HL-60/S4 treated with phorbol 12-myristate 13-acetate at 8.2 ng/mL for 4 days and 3 days (cell line): ENCODE measurements at regions not wholly inside any gene's neighbourhood (a gene's known extent, or its start where the extent isn't known, plus 50 kb on each side); places are given as distances from the start of the nearest gene placed in this dataset.
"Not testable (repeated sequence)": the region's sequence is repeated elsewhere in the genome, so short reads cannot be mapped to it uniquely, and the experiment has no call there.

Source experiments
- in situ Hi-C: fragments of 300-500 bp; cut with MboI; formaldehyde crosslinking; loops from 2 replicates; pipeline ENCODE4 v1.15.0; 2022; ENCODE audit warnings: low sequenced_read_pairs

GRCh38 chr1:173300061-173301044, 93.2 kb upstream of the TNFSF4 start:
- in situ Hi-C loops = no loop called here

DNA sequence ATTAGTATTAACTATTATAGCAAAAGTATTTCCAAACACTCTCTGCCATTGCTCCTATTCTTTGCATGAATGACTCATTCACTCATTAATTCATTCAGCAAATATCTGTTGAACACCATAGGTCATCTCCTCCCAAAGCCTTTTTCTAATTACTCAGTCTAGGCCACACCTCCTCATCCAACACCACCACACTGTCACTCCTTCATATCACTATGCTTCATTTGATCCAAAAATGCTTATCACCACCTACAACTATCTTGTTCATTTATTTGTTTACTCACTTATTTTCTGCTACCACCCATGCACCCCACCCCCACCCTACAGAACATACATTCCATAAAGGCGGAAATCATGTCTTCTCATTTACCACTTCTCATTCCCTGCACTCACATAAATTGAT, 94.4 kb upstream of the TNFSF4 start:
- in situ Hi-C loops = no loop called here

DNA sequence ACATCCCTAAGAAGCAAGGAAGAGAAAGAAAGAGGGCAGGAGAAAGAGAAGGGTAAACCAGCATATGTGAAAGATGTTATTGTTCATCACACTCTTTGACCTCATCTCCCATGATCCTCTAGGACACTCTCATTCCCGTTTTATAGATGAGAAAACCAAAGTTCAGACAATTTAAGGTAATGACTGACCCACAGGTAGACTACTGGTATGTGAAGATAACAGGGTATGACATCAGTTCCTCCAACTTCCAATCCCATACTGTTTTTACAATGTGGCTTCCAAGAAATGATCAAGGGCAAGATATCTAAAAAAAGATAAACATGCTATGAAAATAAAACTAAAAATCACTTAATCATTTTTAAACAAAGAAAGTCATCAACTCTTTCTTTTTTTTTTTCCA, 95.2 kb upstream of the TNFSF4 start:
- in situ Hi-C loops = no loop called here

DNA sequence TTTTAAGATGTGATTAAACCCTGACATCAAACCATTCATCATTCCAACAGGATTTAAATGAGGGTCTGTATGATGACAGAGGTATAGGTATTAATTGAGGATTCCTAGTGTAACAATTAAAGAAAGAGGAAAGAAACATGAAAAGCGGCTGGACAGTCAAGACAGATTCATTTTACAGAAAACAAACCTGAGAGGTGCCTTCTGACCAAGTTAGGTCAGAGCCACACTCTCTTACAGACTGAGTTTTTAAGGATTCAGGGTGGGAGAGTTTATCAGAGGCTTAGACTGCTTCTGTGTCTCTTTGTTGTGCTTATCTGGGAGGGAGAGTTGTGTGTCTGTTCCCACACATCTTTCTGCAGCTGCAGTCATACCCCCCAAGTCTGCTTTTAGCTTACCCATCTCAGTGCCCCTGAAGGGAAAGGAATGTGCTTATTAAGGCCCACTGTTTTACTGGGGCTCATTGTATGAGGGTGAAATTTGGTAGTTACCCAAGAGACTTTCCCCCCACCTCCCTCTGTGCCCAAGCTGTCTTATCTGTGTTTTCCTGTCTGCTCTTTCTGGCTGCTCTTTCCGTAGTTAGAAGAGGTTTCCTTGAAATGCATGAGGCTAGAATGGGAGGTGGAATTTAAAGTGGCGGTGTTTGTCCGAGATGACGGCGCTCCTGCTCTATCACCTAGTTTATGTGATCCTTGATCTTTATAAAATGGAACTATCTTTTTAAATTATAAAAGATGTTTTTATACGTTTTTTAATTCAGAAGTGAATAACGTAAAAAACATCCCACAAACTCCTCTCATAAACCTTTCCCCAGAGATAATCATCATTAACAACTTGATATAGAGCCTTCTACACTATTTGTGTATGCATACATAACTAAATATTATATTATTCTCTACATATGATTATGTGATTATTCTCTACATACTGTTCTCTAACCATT, 96.0 kb upstream of the TNFSF4 start:
- in situ Hi-C loops = no loop called here

DNA sequence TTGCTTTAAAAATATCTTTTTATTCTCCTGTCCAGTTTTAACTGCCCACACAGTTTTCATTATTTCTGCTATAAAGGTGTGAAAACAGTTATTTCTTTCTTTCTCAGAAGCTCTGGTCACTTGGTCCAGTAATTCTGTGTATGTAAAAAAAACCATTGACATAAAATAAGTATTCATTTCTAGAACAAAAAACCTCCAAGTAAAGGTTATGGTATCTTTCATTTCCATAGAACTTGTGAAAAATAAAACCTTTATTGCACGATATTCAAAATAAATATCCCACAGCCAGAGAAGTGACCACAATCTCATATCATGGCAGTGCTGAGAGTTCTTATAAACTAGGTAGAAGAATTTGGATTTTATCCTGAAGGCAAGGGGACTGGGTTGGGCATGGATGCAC, 96.9 kb upstream of the TNFSF4 start:
- in situ Hi-C loops = no loop called here

DNA sequence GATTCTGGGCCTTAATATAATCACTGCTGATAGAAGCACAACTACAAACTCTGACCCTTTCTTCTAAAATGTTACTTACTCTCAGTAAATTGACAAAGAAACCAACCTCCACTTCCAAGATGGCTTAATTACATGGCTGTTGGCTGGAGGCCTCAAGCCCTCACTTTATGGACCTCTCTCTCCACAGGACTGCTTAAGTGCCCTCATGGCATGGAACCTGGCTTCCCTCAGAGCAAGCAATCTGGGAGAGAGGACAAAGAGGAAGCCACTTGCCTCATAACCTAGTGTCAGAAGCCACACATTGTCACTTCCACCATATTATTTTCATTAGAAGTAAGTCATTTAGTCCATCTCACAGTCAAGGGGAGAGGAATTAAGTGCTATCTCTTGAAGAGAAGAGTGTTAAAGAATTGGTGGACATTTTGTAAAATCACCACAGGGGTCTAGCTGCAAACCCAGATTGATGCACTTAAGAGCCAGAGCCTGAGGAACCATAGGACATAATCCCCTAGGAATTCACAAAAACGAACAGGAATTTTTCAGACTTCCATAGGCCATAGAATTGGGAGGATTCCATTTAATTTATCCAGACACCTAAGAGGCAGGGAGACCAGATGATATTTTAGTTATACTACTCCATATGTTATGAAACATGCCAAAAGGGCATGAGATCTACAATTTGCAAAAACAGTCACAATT, 97.5 kb upstream of the TNFSF4 start:
- in situ Hi-C loops = no loop called here

- in situ Hi-C loops = no loop called here
Measured at GRCh38 chr1:173307845-173308244, 100.7 kb upstream of the TNFSF4 start.

DNA sequence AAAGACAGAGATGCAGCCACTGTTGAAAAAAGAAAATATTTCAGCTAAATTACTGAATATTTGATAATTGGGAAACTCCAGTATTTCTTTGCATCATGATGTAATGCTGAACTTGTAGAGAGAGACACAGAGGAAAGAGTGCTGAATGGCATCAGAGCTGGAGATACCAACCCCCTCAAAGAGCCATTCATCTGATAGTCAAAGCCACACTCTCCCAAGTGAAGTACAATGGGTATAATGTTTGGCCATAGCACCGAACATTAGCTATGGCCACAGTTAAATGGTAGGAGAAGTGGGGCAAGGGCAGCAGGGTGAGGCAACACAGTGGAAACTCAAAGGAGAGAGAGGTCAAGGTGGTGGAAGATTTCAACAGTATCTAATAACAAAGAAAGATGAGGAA, 107.5 kb upstream of the TNFSF4 start:
- in situ Hi-C loops = no loop called here

DNA sequence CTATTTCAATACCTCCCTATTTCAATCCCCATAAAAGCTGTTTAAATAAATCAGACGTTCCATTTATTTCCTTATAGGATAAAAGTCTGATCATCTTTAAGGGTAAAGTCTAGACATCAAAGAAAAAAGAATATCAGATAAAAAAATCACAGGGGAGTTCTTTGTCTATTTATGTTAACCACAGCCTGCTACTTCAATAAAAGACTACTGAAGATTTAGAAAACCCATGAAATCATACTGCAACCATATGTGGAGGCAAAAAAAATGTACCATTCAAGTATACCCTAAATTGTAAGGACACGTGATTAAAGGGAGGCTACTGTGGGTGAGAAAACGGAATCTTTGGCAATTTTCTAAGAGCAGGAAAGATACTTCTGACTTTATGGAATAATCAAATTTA, 108.2 kb upstream of the TNFSF4 start:
- in situ Hi-C loops = no loop called here

DNA sequence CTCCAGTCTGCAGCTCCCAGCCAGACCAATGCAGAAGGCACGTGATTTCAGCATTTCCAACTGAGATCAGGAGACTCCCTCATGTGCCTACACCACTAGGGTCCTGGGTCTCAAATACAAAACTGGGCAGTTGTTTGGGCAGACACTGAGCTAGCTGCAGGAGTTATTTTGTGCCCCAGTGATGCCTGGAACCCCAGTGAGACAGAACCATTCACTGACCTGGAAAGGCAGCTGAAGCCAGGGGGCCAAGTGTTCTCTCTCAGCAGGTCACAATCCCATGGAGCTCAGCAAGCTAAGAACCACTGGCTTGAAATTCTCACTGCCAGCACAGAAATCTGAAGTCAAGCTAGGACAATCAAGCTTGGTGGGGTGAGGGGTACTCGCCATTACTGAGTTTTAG, 111.7 kb upstream of the TNFSF4 start:
- in situ Hi-C loops = no loop called here

- in situ Hi-C loops = not testable (repeated sequence)
Measured at GRCh38 chr1:173324352-173324751, 117.2 kb upstream of the TNFSF4 start.

- in situ Hi-C loops = not testable (repeated sequence)
Measured at GRCh38 chr1:173327987-173328386, 120.9 kb upstream of the TNFSF4 start.

DNA sequence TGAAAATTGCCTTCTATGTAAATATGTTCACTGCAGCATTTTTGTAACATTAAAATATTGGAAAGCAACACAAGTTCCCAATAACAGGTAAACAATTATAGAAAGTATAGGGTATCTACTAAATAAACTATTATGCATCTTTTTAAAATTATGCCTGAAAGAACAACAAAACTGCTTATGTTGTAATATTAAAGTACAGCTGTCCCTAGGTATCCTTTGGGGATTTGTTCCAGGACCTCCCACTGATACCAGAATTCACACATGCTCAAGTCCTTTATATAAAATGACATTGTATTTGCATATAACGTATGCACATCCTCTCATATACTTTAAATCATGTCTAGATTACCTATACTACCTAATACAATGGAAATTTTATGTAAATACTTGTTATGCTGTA, 121.8 kb upstream of the TNFSF4 start:
- in situ Hi-C loops = no loop called here

GRCh38 chr1:173329726-173330125, 122.6 kb upstream of the TNFSF4 start:
- in situ Hi-C loops = no loop called here

DNA sequence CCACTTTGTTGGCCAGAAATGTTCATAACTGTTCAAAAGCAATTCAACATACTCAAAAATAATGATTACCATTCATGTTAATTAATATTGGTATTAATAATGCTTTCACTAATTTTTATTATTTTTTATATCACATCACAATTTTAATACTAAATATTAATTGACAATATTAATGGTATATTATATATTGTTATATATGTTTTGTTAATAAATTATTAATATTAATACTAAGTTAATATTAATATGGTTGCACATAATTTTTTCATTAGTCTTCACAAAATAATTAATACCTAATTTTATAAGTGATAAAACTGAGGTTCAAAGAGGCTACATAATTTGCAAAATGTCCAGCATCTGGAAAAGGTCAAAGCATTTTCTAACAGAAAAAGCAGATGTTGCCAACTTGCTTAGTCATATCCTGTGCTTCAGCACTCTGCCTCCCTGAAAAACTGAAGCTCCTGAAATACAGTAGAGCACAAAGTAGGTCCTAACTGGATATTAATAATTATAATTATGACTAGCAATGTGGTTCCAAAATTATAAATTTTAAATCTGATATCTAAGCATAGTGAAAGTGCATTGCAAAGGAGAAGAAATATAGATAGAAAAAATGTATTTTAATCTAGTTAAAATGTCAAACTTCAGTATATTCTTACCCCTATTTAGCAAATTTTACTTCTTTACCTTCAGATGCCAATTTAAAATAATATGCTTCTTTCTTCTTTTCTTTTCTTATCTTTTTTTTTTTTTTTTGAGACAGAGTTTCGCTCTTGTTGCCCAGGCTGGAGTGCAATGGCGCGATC, 123.2 kb upstream of the TNFSF4 start:
- in situ Hi-C loops = no loop called here

- in situ Hi-C loops = not testable (repeated sequence)
Measured at GRCh38 chr1:173330952-173331548, 123.9 kb upstream of the TNFSF4 start.

DNA sequence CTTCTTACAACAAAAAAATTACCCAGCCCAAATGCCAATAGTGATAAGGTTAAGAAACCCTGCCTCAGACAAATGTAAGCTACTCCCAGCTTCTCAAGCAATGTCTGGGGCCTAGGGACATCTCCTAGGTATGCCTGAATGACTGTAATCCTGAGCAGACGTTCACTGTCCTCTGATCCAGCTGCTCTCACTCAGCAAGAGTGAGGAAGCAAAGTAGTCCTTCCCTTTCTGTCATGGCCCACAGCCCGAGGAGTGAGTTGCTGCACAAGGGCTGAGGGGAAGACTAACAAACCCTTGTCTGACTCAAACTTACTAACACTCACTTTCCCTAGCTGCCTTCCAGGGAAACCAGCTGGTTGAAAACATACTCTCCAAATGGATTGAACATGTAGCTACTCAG, 124.9 kb upstream of the TNFSF4 start:
- in situ Hi-C loops = no loop called here

DNA sequence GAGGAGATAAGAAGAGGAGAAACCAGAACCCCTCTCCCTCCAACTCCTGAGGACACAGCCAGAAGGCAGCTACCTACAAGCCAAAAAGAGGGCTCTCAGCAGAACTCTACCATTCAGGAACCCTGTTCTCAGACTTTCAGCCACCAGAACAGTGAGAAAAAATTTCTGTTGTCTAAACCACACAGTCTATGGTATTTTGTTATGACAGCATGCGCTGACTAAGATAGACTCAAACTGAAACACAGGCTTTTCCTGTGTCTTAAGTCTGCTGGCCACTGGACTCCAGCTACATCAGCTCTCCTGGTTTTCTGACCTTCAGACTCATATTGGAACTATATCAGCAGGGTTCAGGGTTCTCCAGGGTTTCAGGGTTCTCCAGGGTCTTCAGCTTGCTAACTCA, 126.5 kb upstream of the TNFSF4 start:
- in situ Hi-C loops = no loop called here

DNA sequence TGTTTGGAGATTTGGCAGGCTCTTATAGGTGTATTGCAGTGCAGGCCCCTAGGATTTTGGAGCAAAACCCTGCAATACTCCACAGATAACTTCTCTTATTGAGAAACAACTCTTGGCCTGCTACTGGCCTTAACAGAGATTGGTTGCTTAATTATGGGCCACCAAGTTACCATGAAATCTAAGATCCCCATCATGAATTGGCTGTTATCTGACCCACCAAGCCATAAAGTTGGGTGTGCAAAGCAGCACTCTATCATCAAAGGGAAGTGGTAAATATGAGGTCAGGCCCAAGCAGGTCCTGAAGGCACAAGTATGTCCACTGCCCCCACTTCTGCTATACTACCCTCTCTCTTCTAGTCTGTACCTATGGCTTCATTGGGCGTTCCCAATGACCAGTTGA, 130.0 kb upstream of the TNFSF4 start:
- in situ Hi-C loops = no loop called here

DNA sequence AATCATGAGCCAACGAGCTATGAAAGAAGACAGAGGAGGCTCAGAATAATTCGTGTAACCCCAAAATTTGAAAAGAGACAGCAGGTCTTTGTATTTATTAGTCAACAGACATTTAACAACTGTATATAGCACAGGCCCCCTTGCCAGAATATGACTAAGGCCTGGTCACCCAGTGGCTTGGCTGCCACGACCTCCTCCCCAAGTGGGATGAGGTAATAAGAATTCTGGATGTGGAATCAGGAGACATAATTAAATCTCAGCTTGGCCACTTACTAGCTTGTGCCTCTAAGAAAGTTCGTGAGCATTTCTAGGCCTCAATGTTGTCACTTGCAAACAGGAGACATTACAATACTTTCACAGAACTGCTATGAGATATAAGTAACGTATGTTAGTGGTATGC, 134.2 kb upstream of the TNFSF4 start:
- in situ Hi-C loops = no loop called here
